C4-2B (cell line): ENCODE measurements at regions not wholly inside any gene's neighbourhood (a gene's known extent, or its start where the extent isn't known, plus 50 kb on each side); places are given as distances from the start of the nearest gene placed in this dataset.

Experiments used
- H3K27ac ChIP-seq: fragments of 450-650 bp; 2 replicates; pipeline ENCODE4 v1.5.1; 2017
- ZFX ChIP-seq: fragments of 450-650 bp; IDR thresholded peaks from 2 replicates; pipeline ENCODE4 v1.6.1; 2017
- TF ChIP-seq, protein P1 (sequence below): fragments of 450-650 bp; conservative IDR thresholded peaks from 2 replicates; pipeline ENCODE4 v1.5.1; 2017; ENCODE audit warnings: mild to moderate bottlenecking

DNA sequence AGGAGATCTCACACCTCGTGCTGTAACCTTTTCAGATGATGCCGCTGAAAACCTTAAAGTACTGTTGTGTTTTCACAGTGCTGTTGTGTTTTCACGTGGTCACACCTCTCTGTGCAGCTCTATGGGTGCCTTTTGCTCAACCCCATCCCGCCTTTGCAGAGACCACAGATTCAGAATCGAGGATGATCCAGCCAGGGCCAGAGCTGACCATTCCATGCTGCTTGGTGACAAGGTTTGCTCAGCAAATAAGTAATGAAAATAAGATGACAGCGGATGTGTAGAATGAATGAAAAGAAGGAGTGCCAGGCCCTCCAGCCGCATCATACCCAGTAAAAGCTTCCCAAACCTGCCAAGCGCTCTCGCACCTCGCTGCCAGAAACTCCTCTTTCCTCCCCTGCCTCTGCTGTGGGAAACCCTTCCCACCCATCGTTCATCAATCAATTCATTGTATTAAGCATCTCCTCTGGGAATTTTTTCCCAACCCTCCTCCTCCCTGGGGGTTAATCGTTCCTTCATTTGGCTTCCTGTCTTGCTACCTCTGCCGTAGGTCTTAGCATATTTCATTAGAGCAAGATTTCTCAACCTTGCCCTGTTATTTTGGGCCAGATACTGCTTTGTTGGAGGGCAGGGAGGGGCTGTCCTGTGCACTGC lies 93.4 kb upstream of the CRHR1 start:
- no peak for TF ChIP-seq ZFX
- TF ChIP-seq, protein P1, sequence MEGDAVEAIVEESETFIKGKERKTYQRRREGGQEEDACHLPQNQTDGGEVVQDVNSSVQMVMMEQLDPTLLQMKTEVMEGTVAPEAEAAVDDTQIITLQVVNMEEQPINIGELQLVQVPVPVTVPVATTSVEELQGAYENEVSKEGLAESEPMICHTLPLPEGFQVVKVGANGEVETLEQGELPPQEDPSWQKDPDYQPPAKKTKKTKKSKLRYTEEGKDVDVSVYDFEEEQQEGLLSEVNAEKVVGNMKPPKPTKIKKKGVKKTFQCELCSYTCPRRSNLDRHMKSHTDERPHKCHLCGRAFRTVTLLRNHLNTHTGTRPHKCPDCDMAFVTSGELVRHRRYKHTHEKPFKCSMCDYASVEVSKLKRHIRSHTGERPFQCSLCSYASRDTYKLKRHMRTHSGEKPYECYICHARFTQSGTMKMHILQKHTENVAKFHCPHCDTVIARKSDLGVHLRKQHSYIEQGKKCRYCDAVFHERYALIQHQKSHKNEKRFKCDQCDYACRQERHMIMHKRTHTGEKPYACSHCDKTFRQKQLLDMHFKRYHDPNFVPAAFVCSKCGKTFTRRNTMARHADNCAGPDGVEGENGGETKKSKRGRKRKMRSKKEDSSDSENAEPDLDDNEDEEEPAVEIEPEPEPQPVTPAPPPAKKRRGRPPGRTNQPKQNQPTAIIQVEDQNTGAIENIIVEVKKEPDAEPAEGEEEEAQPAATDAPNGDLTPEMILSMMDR: no peak
- H3K27ac ChIP-seq: no peak overlapping the region

DNA sequence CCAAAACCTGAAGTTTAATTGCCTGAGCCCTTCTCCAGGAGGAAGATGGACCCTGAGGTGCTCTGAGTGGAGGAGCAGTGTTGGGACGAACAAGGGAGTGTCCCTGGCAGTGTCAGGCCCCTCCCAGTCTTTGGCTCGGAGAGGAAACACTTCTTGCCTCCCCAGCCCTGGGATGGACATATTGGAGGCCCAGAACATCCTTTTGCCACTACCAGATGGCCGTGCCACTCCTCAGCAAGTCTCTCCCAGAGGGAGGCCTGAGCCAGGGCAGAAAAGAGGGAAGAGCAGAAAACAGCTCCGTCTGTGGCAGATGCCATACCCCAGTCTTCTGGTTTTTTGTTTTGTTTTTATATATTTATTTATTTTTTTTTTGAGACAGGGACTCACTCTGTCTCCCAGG lies 91.5 kb upstream of the CRHR1 start:
- no peak overlapping the region for H3K27ac ChIP-seq

DNA sequence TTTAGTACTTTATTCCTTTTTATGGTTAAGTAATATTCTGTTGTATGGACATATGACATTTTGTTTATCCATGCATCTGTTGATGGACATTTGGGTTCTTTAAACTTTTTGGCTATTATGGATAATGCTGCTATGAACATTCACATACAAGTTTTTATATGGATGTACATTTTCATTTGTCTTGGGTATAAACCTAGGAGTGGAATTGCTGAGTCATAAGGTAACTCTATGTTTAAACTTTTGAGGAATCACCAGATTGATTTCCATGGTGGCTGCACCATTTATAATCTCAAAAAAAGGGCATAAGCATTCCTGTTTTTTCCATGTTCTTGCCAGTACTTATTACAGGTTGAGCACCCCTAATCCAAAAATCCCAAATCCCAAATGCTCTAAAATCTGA lies 90.3 kb upstream of the CRHR1 start:
- H3K27ac ChIP-seq: no peak overlapping the region
- TF ChIP-seq, protein P1: no peak
- no peak for TF ChIP-seq ZFX

More for the DNA sequence above, 91.5 kb upstream of the CRHR1 start:
- no peak for TF ChIP-seq ZFX

DNA sequence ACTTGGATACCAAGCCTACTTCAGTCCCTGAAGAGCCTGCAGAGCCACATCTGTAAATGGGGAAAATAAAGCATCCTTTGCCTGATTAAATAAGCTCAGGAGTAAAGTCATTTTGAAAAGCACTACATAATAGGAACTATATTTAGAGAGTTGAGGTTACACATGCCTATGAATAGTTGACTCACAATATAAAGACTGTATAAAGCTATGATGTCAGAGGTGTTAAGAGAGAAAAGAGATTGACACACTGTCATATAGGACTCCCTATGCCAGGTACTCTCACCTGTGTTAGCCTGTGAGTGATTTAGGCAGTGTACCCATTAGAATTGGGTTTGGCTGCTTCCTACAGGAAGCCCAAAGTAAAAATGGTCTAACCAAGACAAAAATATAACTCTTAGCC lies 87.7 kb upstream of the CRHR1 start:
- no peak for TF ChIP-seq ZFX
- TF ChIP-seq, protein P1: no peak
- no peak overlapping the region for H3K27ac ChIP-seq

DNA sequence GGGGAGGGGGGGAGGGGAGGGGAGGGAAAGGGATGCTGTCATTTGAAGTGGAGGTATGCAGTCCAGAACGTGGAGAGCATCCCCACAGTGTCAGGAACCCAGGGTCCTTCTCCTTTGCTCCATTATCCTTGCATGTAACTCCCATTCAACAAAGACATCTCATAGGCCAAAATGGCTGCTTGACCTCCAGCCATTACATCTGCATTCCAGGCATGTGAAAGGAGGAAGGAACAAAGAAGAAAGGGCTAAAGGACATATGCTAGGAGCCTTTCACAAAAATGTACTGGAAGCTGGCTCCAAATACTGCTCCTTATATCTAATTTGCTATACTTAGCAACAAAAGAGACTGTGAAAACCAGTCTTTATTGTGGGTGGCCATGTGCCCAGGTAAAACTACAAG lies 87.0 kb upstream of the CRHR1 start:
- no peak for TF ChIP-seq ZFX
- TF ChIP-seq, protein P1: no peak
- no peak overlapping the region for H3K27ac ChIP-seq

DNA sequence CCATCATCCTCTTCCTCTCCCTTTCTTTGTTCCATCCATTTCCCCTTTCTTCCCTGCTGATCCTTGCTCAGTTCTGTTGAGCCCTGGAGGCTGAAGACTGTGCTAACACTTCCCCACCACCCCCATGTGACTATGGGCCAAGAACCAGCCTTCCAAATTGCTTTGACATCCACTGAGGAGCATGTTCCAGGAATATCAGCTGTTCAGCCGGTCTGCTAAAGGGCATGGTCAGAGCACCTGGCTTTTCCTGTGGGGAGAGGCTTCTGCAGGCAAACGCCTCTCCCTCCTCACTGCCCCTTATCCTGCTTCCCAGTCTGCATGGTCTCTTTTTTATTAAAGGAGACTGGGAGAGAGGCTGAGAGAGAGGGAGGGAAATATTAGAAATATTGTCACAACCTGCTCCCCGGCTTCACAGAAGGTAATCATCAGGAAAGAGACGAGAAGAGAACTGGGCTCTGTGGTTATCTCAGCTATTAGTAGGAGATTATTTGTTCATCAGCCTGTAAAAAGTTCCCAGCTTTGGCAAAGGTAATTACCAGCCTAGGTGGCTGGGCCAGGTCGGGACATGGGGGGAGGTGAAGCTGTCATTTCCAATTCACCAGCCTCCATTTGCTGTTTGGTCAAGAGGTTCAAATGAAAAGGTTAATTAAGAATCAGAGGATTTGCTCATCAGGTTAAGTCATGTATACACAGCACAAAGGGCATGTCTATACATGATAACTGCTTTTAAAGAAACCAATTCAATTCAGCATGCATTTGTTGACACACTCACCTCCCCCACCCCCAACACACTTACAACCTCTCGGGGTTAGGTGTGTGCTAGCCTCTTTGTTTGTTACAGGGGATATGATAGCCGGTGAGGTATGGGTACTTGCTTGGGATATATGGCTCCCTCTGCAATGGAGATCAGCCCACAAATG lies 83.7 kb upstream of the CRHR1 start:
- no peak overlapping the region for H3K27ac ChIP-seq
- TF ChIP-seq, protein P1: no peak
- no peak for TF ChIP-seq ZFX

DNA sequence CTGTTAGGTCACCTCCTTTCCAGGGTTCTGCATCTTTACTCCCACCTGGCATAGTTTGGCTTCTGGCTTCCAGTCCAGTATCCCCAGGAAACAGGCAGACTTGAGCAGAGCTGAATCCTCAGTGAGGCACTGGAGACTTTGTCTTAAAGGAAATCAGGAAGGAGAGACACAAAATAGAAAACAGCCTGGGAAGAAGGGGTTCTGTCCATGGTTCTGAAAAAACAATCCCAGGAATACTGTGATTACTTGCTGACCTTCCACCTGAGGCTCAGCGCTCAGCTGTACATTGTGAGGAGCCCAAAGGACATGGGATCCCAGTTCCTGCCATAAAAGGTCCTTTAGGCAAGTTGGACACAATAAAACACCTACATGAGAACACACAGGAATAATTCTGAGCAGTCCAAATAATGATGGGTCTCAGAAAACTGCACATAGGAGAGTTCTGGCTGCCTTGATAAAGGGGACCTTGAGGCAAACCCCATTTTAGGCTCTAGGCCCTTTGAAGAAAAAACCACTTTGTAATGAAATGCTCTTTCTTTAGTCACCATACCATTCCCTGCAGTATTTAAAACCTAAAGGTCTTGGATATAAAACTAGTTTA lies 81.4 kb upstream of the CRHR1 start:
- no peak for TF ChIP-seq ZFX
- TF ChIP-seq, protein P1: no peak
- no peak overlapping the region for H3K27ac ChIP-seq
